ACC112 (cell line): ENCODE measurements at regions not wholly inside any gene's neighbourhood (a gene's known extent, or its start where the extent isn't known, plus 50 kb on each side); places are given as distances from the start of the nearest gene placed in this dataset.
"Not testable (repeated sequence)": the region's sequence is repeated elsewhere in the genome, so short reads cannot be mapped to it uniquely, and the experiment has no call there.

Experiments used
- H2AFZ ChIP-seq: fragments of 200-600 bp; sonication (generic); one replicate; pipeline ENCODE4 v1.6.0; 2017; ENCODE audit warnings: antibody characterized with exemption, low read length; ENCODE audit not compliant: unreplicated experiment
- H3K27ac ChIP-seq: fragments of 200-600 bp; sonication (generic); 2 replicates; pipeline ENCODE4 v1.5.1; 2014; ENCODE audit warnings: low read depth, mild to moderate bottlenecking, antibody characterized with exemption, low read length, moderate library complexity
- H3K27me3 ChIP-seq: fragments of 200-600 bp; sonication (generic); 2 replicates; pipeline ENCODE4 v1.6.1; 2014; ENCODE audit warnings: mild to moderate bottlenecking, antibody characterized with exemption, low read length, moderate library complexity, mixed read lengths; ENCODE audit not compliant: insufficient read depth
- H3K36me3 ChIP-seq: fragments of 200-600 bp; sonication (generic); 2 replicates; pipeline ENCODE4 v1.6.1; 2016; ENCODE audit warnings: mild to moderate bottlenecking, antibody characterized with exemption, low read length, moderate library complexity, mixed read lengths; ENCODE audit not compliant: insufficient read depth
- H3K4me1 ChIP-seq: fragments of 200-600 bp; sonication (generic); one replicate; pipeline ENCODE4 v1.6.1; 2016; ENCODE audit warnings: low read length, mixed read lengths; ENCODE audit not compliant: insufficient read depth, unreplicated experiment, control insufficient read depth
- H3K4me3 ChIP-seq: fragments of 200-600 bp; sonication (generic); 2 replicates; pipeline ENCODE4 v1.5.1; 2014; ENCODE audit warnings: mild to moderate bottlenecking, low read depth, low read length
- H3K79me2 ChIP-seq: fragments of 200-600 bp; sonication (generic); one replicate; pipeline ENCODE4 v1.6.0; 2016; ENCODE audit warnings: low read length; ENCODE audit not compliant: control insufficient read depth, unreplicated experiment, insufficient read depth

GRCh38 chr10:65030263-65030662, 1509.1 kb downstream of the REEP3 start:
- Histone ChIP-seq H2AFZ (no peak overlapping the region), H3K4me1 (no peaks in the 10 kb centered on the region), H3K79me2 (no peaks in the 10 kb centered on the region), H3K27me3 (no peaks in the 10 kb centered on the region), H3K4me3 (no peak overlapping the region), H3K27ac (no peak overlapping the region), H3K36me3 (no peaks in the 10 kb centered on the region)

- no peak overlapping the region for H3K27ac ChIP-seq
- no peak overlapping the region for H2AFZ ChIP-seq
- H3K4me1 ChIP-seq = no peaks in the 10 kb centered on the region
- no peaks in the 10 kb centered on the region for H3K79me2 ChIP-seq
- no peaks in the 10 kb centered on the region for H3K36me3 ChIP-seq
- H3K27me3 ChIP-seq = no peaks in the 10 kb centered on the region
- H3K4me3 ChIP-seq = no peak overlapping the region
These were observed 1511.9 kb downstream of the REEP3 start for GRCh38 chr10:65032867-65033769.

- Histone ChIP-seq H3K79me2 (no peaks in the 10 kb centered on the region), H3K4me3 (no peak overlapping the region), H3K27me3 (no peaks in the 10 kb centered on the region), H3K4me1 (no peaks in the 10 kb centered on the region), H3K27ac (no peak overlapping the region), H3K36me3 (no peaks in the 10 kb centered on the region), H2AFZ (no peak overlapping the region)
These were observed 1512.8 kb downstream of the REEP3 start for GRCh38 chr10:65033957-65034356.

DNA sequence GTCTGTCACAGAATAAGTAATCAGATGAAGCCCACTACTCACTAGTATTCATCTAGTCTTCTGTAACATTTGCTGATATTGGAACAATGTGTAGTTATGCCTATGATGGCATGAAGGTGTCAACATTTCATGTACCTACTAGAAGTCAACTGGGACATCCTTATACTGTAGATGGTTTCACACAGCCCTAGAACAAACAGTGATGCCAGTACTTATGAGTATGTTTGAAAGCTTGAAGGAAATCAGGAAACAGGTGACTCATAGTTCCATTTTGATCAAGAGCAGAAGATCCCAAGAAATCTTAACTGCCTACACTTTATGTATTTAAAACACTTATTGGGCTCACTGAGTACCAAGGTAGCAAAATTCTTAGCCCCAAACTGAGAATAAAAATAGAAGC, 1519.6 kb downstream of the REEP3 start:
- Histone ChIP-seq H2AFZ (no peak overlapping the region), H3K4me3 (no peak overlapping the region)

GRCh38 chr10:65041307-65041706, 1520.1 kb downstream of the REEP3 start:
- no peak overlapping the region for H2AFZ ChIP-seq
- no peaks in the 10 kb centered on the region for H3K79me2 ChIP-seq
- H3K4me3 ChIP-seq = no peak overlapping the region
- no peaks in the 10 kb centered on the region for H3K27me3 ChIP-seq
- H3K4me1 ChIP-seq = no peaks in the 10 kb centered on the region
- H3K36me3 ChIP-seq = no peaks in the 10 kb centered on the region
- no peak overlapping the region for H3K27ac ChIP-seq

More for the DNA sequence above, 1519.6 kb downstream of the REEP3 start:
- Histone ChIP-seq H3K36me3 (no peaks in the 10 kb centered on the region), H3K4me1 (no peaks in the 10 kb centered on the region), H3K27me3 (no peaks in the 10 kb centered on the region), H3K79me2 (no peaks in the 10 kb centered on the region), H3K27ac (no peak overlapping the region)

GRCh38 chr10:65042496-65042895, 1521.3 kb downstream of the REEP3 start:
- Histone ChIP-seq H3K4me1 (no peaks in the 10 kb centered on the region), H3K36me3 (no peaks in the 10 kb centered on the region), H3K27ac (no peak overlapping the region), H3K27me3 (no peaks in the 10 kb centered on the region), H2AFZ (no peak overlapping the region), H3K79me2 (no peaks in the 10 kb centered on the region), H3K4me3 (no peak overlapping the region)

- no peak overlapping the region for H2AFZ ChIP-seq
- no peaks in the 10 kb centered on the region for H3K79me2 ChIP-seq
- H3K4me3 ChIP-seq = no peak overlapping the region
These were observed 1525.6 kb downstream of the REEP3 start for GRCh38 chr10:65046831-65047230.

DNA sequence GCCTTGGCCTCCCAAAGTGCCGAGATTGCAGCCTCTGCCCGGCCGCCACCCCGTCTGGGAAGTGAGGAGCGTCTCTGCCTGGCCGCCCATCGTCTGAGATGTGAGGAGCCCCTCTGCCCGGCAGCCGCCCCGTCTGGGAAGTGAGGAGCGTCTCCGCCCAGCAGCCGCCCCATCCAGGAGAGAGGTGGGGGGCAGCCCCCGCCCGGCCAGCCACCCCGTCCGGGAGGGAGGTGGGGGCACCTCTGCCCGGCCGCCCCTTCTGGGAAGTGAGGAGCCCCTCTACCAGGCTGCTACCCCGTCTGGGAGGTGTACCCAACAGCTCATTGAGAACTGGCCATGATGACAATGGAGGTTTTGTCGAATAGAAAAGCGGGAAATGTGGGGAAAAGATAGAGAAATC, 1530.9 kb downstream of the REEP3 start:
- H3K27me3 ChIP-seq, H3K4me1 ChIP-seq, H3K4me3 ChIP-seq, H3K27ac ChIP-seq, H2AFZ ChIP-seq, H3K36me3 ChIP-seq, H3K79me2 ChIP-seq: not testable (repeated sequence)

More at GRCh38 chr10:65046831-65047230, 1525.6 kb downstream of the REEP3 start:
- H3K36me3 ChIP-seq = no peaks in the 10 kb centered on the region
- no peaks in the 10 kb centered on the region for H3K27me3 ChIP-seq
- H3K4me1 ChIP-seq = no peaks in the 10 kb centered on the region
- no peak overlapping the region for H3K27ac ChIP-seq

- not testable (repeated sequence) for H3K36me3 ChIP-seq, H3K27me3 ChIP-seq, H3K27ac ChIP-seq, H3K4me3 ChIP-seq, H3K79me2 ChIP-seq, H3K4me1 ChIP-seq, H2AFZ ChIP-seq
These were observed 1532.2 kb downstream of the REEP3 start for GRCh38 chr10:65053397-65053796.

- H3K4me1 ChIP-seq, H3K4me3 ChIP-seq, H3K79me2 ChIP-seq, H3K27me3 ChIP-seq, H3K27ac ChIP-seq, H2AFZ ChIP-seq, H3K36me3 ChIP-seq: not testable (repeated sequence)
These were observed 1532.7 kb downstream of the REEP3 start for GRCh38 chr10:65053831-65054351.

GRCh38 chr10:65054701-65055100, 1533.5 kb downstream of the REEP3 start:
- H2AFZ ChIP-seq, H3K4me3 ChIP-seq, H3K4me1 ChIP-seq, H3K79me2 ChIP-seq, H3K27me3 ChIP-seq, H3K27ac ChIP-seq, H3K36me3 ChIP-seq: not testable (repeated sequence)
